PFSK-1 (cell line): ENCODE measurements at regions not wholly inside any gene's neighbourhood (a gene's known extent, or its start where the extent isn't known, plus 50 kb on each side); places are given as distances from the start of the nearest gene placed in this dataset.

Source experiments
- FOXP2 ChIP-seq: optimal IDR thresholded peaks from 2 replicates; pipeline ENCODE3; 2011; ENCODE audit warnings: borderline replicate concordance, control low read depth, inconsistent platforms; ENCODE audit not compliant: insufficient read depth; ENCODE audit errors: extremely low read length, extremely low read depth
- POLR2AphosphoS5 ChIP-seq: IDR thresholded peaks from 2 replicates; pipeline ENCODE4 v1.6.1; 2012; ENCODE audit warnings: low read depth, mild to moderate bottlenecking, control low read depth, low read length, moderate library complexity
- REST ChIP-seq, 2 experiments: IDR thresholded peaks; 2 replicates each; pipeline versions ENCODE4 v1.6.1 to v1.8.0; 2011 to 2012; ENCODE audit warnings: low read depth in 2 of 2, low read length in 2 of 2, control low read depth in 1 of 2, inconsistent platforms in 1 of 2, mild to moderate bottlenecking in 1 of 2, moderate library complexity in 1 of 2; ENCODE audit not compliant: insufficient read depth in 1 of 2
- SIN3A ChIP-seq: IDR thresholded peaks from 2 replicates; pipeline ENCODE4 v1.6.1; 2012; ENCODE audit warnings: mild to moderate bottlenecking, low read length, moderate library complexity, borderline replicate concordance; ENCODE audit not compliant: insufficient read depth
- TAF1 ChIP-seq: IDR thresholded peaks from 2 replicates; pipeline ENCODE4 v1.6.1; 2012; ENCODE audit warnings: low read length, control low read depth, borderline replicate concordance; ENCODE audit not compliant: insufficient read depth

GRCh38 chr5:176728831-176729251, 81.5 kb upstream of the UNC5A start:
- TF ChIP-seq REST (IDR thresholded peaks at IDR 0.05; ENCODE audit: insufficient read depth in 1 of 2, low read depth in 2 of 2, low read length in 2 of 2) (no peak), POLR2AphosphoS5 (no peak), FOXP2 (no peak), SIN3A (no peak), TAF1 (no peak)

GRCh38 chr5:176730815-176731475, 79.4 kb upstream of the UNC5A start:
- TF ChIP-seq REST (IDR thresholded peaks at IDR 0.05; ENCODE audit: insufficient read depth in 1 of 2, low read depth in 2 of 2, low read length in 2 of 2) = no peak
- TF ChIP-seq SIN3A = no peak
- no peak for TF ChIP-seq FOXP2
- TF ChIP-seq TAF1 = no peak
- TF ChIP-seq POLR2AphosphoS5 = no peak

DNA sequence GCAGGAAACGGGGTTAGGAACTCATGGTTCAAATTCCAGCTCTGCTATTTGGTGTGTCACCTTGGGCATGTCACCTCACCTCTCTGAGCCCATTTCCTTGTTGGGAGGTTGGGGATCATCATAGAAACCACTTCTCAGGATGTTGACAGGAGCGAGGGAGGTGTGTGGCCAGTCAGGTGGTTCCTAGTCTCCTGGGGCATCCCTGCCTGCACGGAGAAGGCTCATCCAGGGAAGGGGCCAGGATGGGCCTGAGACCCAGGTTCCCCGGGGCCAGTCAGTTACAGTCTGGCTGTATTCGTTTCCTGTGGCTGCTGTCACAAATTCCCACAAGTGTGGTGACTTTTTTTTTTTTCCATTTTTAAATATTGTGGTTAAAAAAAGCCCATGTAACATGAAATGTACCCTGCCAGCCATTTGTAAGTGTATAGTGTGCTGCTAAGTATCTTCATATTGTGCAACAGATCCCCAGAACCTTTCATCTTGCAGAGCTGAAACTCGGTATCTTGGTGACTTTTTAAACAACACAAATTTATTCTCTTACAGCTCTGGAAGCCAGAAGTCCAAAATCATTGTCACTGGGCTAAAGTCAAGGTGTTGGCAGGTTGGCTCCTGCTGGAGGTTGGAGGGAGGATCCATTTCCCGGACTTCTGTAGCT, 78.7 kb upstream of the UNC5A start:
- TF ChIP-seq TAF1 = no peak
- TF ChIP-seq FOXP2 = no peak
- no peak for TF ChIP-seq REST (IDR thresholded peaks at IDR 0.05; ENCODE audit: insufficient read depth in 1 of 2, low read depth in 2 of 2, low read length in 2 of 2)

DNA sequence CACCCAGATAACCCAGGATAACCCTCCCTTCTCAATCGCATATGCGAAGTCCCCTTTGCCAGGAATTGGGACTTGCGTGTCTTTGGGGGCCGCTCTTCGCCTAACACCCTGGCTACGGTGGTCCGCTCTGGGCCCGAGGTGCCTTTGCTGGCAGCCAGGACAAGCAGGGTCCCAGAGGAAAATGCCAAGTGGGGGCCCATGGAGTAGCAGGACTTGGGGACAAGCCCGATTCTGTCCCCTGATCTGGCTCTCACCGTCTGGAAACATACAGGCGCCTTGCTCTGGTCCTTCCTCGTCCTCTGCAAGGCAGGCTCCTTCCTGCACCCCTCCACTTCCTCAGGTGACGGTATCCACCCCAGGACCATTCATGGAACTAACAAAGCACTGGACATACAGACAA, 78.1 kb upstream of the UNC5A start:
- TF ChIP-seq POLR2AphosphoS5 (no peak), FOXP2 (no peak), TAF1 (no peak), REST (IDR thresholded peaks at IDR 0.05; ENCODE audit: insufficient read depth in 1 of 2, low read depth in 2 of 2, low read length in 2 of 2) (no peak), SIN3A (no peak)
